Erythroblast (primary cell): ENCODE measurements at regions not wholly inside any gene's neighbourhood (a gene's known extent, or its start where the extent isn't known, plus 50 kb on each side); places are given as distances from the start of the nearest gene placed in this dataset.
A peak's percentile ranks its signal among the peaks of the same experiment; 100 is the strongest.

Experiments used
- DNase-seq, 2 experiments: peaks; one replicate each; lab custom pipeline; 2025; lab: John Stamatoyannopoulos, UW
- GATA1 ChIP-seq: IDR thresholded peaks from 2 replicates; pipeline ENCODE4 v1.6.1; 2011; ENCODE audit warnings: low read depth, mild to moderate bottlenecking, control low read depth, low read length, moderate library complexity
- POLR2A ChIP-seq: IDR thresholded peaks from 2 replicates; pipeline ENCODE4 v1.6.1; 2011; ENCODE audit warnings: mild to moderate bottlenecking, low read length

- DNase-seq, result no peak
- TF ChIP-seq POLR2A, result no peak
- TF ChIP-seq GATA1, result no peak
Observed at GRCh38 chr17:13784434-13785095, 182.8 kb upstream of the HS3ST3A1 start.

DNA sequence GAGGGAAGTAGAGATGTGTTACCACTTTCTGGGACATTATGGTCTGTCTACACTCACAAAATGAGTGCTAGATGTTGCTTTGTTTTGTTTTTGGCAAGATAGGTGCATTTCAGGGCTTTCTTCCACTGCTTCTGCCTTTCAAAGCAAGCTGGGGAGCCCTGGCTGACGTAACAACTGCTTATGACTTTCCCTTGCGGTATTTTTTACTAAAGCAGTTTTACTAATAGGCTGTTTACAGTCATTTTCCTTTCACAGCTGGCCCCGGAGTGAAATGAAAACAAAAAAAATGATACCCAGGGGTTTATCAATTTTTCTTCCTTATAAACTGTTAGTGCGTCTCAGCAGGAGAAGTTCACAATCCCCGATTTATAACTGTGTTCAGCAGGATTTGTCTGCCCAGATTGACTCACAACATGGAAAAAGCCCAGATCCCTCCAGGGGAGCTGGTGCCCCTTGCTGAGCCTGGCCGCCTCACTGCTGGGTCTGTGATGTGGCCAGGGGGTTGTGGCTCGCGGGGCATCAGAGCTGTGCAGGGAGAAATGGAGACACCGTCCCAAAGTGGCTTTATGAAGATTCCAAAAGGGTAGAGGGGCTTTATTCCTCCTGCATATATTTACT lies 184.4 kb upstream of the HS3ST3A1 start:
- no peak for DNase-seq
- TF ChIP-seq GATA1 (no peak), POLR2A (no peak)

- DNase-seq, result no peak
- TF ChIP-seq POLR2A (no peak), GATA1 (no peak)
Observed at GRCh38 chr17:13787636-13788035, 185.9 kb upstream of the HS3ST3A1 start.

- TF ChIP-seq GATA1 (no peak), POLR2A (no peak)
- DNase-seq, result no peak
Observed at GRCh38 chr17:13788385-13788784, 186.7 kb upstream of the HS3ST3A1 start.

GRCh38 chr17:13792314-13792713 lies 190.6 kb upstream of the HS3ST3A1 start:
- TF ChIP-seq POLR2A (no peak), GATA1 (no peak)
- DNase-seq, result no peak

- DNase-seq, result no peak
- TF ChIP-seq POLR2A (no peak), GATA1 (no peak)
Observed at GRCh38 chr17:13793951-13794350, 192.2 kb upstream of the HS3ST3A1 start.

GRCh38 chr17:13797863-13798262 lies 196.1 kb upstream of the HS3ST3A1 start:
- DNase-seq, result no peak

GRCh38 chr17:13806092-13806491 lies 204.4 kb upstream of the HS3ST3A1 start:
- TF ChIP-seq POLR2A (no peak), GATA1 (peak; percentile 29)
- peak; percentile 91 to 92 for DNase-seq

More at GRCh38 chr17:13797863-13798262, 196.1 kb upstream of the HS3ST3A1 start:
- TF ChIP-seq POLR2A (no peak), GATA1 (no peak)

DNA sequence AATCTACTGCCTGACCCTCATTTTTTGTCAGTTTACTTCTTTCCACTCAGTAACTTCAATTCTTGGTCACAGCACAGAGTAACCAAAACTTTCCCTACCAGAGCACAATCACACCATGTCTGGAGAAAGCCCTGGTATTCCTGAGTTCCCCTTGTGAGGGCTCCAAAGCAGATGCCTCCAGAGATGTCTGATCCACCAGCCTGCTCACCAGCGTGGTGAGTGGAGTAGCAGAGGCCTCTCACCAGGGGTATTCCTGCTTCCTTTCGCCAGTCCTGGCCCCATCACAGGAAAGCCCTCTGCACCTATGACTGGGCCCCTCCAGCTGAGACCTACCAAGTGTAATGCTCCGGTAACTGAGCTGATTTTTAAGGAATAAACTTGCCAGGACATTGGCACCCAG lies 205.4 kb upstream of the HS3ST3A1 start:
- no peak for DNase-seq

GRCh38 chr17:13812350-13812749 lies 210.6 kb upstream of the HS3ST3A1 start:
- no peak for DNase-seq
- TF ChIP-seq POLR2A (no peak), GATA1 (no peak)

More for the DNA sequence above, 205.4 kb upstream of the HS3ST3A1 start:
- TF ChIP-seq POLR2A (no peak), GATA1 (no peak)

DNA sequence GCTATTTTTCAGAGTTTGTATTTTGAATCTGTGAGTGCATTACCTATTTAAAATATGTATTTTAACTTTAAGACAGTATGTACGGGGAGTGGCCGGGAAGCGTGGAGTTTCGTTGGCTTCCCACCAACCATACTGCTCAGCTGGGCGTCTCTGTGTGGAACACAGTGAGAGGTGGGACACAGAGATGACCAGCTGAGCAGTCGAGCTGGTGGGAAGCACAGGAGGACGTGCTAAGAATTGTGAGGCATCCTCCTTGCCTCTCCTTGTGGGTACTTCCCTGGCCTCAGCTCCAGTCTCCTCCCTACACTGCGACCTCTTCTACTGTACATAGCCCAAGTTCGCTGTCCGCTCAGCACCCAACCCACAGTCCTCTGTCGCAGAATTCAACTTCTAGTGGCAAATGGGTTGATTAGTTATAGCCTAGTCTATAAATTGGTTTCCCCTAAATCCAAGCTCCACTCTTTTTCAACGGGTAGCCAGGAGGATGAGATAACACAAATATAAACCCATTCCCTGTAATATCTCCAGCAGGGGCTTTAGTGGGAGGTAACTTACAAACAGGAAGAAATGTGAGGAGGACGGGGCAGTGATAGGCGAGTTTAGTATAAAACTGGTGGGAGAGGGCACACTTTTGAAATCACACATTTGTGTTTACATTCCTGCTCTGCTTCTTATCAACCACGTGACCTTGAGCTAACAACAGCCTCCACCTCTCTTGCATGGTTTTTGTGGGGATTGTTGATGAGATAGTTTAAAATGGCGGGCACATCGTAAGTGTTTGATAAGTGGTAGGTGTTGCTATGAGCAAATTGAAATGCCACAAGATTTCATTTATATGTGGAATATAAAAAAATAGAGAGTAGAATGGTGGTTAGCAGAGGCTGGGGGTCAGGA lies 211.9 kb upstream of the HS3ST3A1 start:
- TF ChIP-seq GATA1 (no peak), POLR2A (no peak)

GRCh38 chr17:13822700-13823099 lies 221.0 kb upstream of the HS3ST3A1 start:
- DNase-seq, result no peak
- no peak for TF ChIP-seq GATA1
- no peak for TF ChIP-seq POLR2A

More for the DNA sequence above, 211.9 kb upstream of the HS3ST3A1 start:
- no peak for DNase-seq

GRCh38 chr17:13825526-13826040 lies 223.9 kb upstream of the HS3ST3A1 start:
- no peak for TF ChIP-seq POLR2A
- TF ChIP-seq GATA1, result no peak
- no peak for DNase-seq
